Psoas muscle (tissue), 7 donors: ENCODE measurements at regions not wholly inside any gene's neighbourhood (a gene's known extent, or its start where the extent isn't known, plus 50 kb on each side); places are given as distances from the start of the nearest gene placed in this dataset.
A peak's percentile ranks its signal among the peaks of the same experiment; 100 is the strongest.
"Not testable (repeated sequence)": the region's sequence is repeated elsewhere in the genome, so short reads cannot be mapped to it uniquely, and the experiment has no call there.

Experiments
- ATAC-seq, 4 donors: fragments of 200-7000 bp; cut with Tn5 transposase; one replicate each; pipeline ENCODE4 v1.9.1; 2020; ENCODE audit warnings: moderate library complexity in 3 of 4, mild to moderate bottlenecking in 2 of 4
- DNase-seq, 2 donors: peaks; one replicate each; pipeline ENCODE4 v3.0.0-alpha.2; 2020
- H3K27ac ChIP-seq: fragments of 200-600 bp; one replicate; pipeline ENCODE4 v1.8.0; 2022
- H3K27me3 ChIP-seq, 3 donors: fragments of 200-600 bp in 1 of 3; one replicate each; pipeline versions ENCODE4 v1.6.1 to v1.8.0; 2013 to 2022; ENCODE audit warnings: low read length in 2 of 3, mild to moderate bottlenecking in 2 of 3, moderate library complexity in 1 of 3; ENCODE audit not compliant: insufficient read depth in 3 of 3
- H3K36me3 ChIP-seq, 2 donors: fragments of 200-600 bp in 1 of 2; one replicate each; pipeline versions ENCODE4 v1.6.1 to v1.8.0; 2013 to 2022; ENCODE audit warnings: low read depth in 1 of 2, mild to moderate bottlenecking in 1 of 2, moderate library complexity in 1 of 2; ENCODE audit not compliant: insufficient read depth in 1 of 2
- H3K4me1 ChIP-seq: fragments of 200-600 bp; one replicate; pipeline ENCODE4 v1.8.0; 2022
- H3K4me3 ChIP-seq: fragments of 200-600 bp; one replicate; pipeline ENCODE4 v1.8.0; 2022; ENCODE audit warnings: mild to moderate bottlenecking
- H3K9me3 ChIP-seq: fragments of 200-600 bp; one replicate; pipeline ENCODE4 v1.8.0; 2022
- CTCF ChIP-seq: fragments of 200-600 bp; IDR thresholded peaks from one replicate; pipeline ENCODE4 v1.8.0; 2022; ENCODE audit warnings: antibody characterized with exemption
- WGBS, 3 donors: extraction: QIAGEN DNeasy Blood & Tissue Kit; methylation state at CpG; one replicate each; pipeline versions ENCODE4 v1.1.6 to v1.1.7; 2013; 5-methylcytosine and 5-hydroxymethylcytosine counted together
- intact Hi-C, 2 donors: fragments of 100-400 bp; cut with DNase I; formaldehyde crosslinking; loops; one replicate each; pipeline versions ENCODE4 v1.11.0 to v1.14.2; 2022
- donor health status: healthy with polysubstance abuse.
- donor health status: DM: no; HTN: no; CAD: no; lungs with moderate emphysema.
- donor health status: Bipolar disorder and iron deficiency.
- donor health status: healthy.
- donor health status: DM: yes; HTN: yes; CAD: no.
- donor health status: DM: no; HTN: no; CAD: no.
- donor health status: DM: yes; HTN: yes; CAD: no.

GRCh38 chr9:11190719-11191118, 577.9 kb upstream of the PTPRD start:
- intact Hi-C loops = no loop called here
- H3K9me3 ChIP-seq = no peaks in the 10 kb centered on the region
- no peak overlapping the region for H3K27ac ChIP-seq
- no peak for ATAC-seq
- 49 to 59% (median 59%) methylated on average over 1 of the region's 1 CpG for WGBS, 3 donors
- H3K4me3 ChIP-seq = no peak overlapping the region
- TF ChIP-seq CTCF = no peak
- no peaks in the 10 kb centered on the region for H3K36me3 ChIP-seq
- no peak for DNase-seq
- no peaks in the 10 kb centered on the region for H3K27me3 ChIP-seq
- H3K4me1 ChIP-seq = no peaks in the 10 kb centered on the region

GRCh38 chr9:11192993-11193392, 580.2 kb upstream of the PTPRD start:
- WGBS, 3 donors = 26 to 45% (median 39%) methylated on average over 1 of the region's 1 CpG
- H3K36me3 ChIP-seq = no peaks in the 10 kb centered on the region
- ATAC-seq = no peak

GRCh38 chr9:11194246-11194645, 581.4 kb upstream of the PTPRD start:
- TF ChIP-seq CTCF = no peak
- intact Hi-C loops = no loop called here
- no peaks in the 10 kb centered on the region for H3K4me1 ChIP-seq
- no peaks in the 10 kb centered on the region for H3K9me3 ChIP-seq
- WGBS, 3 donors = 76 to 85% (median 78%) methylated on average over 1 of the region's 1 CpG
- no peak for ATAC-seq
- no peaks in the 10 kb centered on the region for H3K27me3 ChIP-seq
- DNase-seq = no peak
- no peak overlapping the region for H3K27ac ChIP-seq
- H3K36me3 ChIP-seq = no peaks in the 10 kb centered on the region
- H3K4me3 ChIP-seq = no peak overlapping the region

More at GRCh38 chr9:11192993-11193392, 580.2 kb upstream of the PTPRD start:
- no peaks in the 10 kb centered on the region for H3K9me3 ChIP-seq
- no peaks in the 10 kb centered on the region for H3K4me1 ChIP-seq
- TF ChIP-seq CTCF = no peak
- no peak overlapping the region for H3K4me3 ChIP-seq
- DNase-seq = no peak
- no peak overlapping the region for H3K27ac ChIP-seq
- H3K27me3 ChIP-seq = no peaks in the 10 kb centered on the region
- intact Hi-C loops = no loop called here

- H3K4me3 ChIP-seq, H3K27ac ChIP-seq, H3K4me1 ChIP-seq, H3K9me3 ChIP-seq, H3K27me3 ChIP-seq, ATAC-seq, intact Hi-C loops, H3K36me3 ChIP-seq: not testable (repeated sequence)
- DNase-seq = peak in 1 of 2 donors; percentile 55
- 89 to 93% (median 93%) methylated on average over 17 to 21 of the region's 22 CpGs for WGBS, 3 donors
These were observed 584.1 kb upstream of the PTPRD start for GRCh38 chr9:11196840-11197365.

GRCh38 chr9:11199335-11199734, 586.5 kb upstream of the PTPRD start:
- Histone ChIP-seq H3K9me3 (no peaks in the 10 kb centered on the region), H3K36me3 (no peaks in the 10 kb centered on the region), H3K4me1 (no peaks in the 10 kb centered on the region), H3K4me3 (no peak overlapping the region), H3K27me3 (no peaks in the 10 kb centered on the region), H3K27ac (no peak overlapping the region)
- DNase-seq (no peak), ATAC-seq (no peak)
- 45 to 52% (median 50%) methylated on average over 2 of the region's 2 CpGs for WGBS, 3 donors
- no peak for TF ChIP-seq CTCF
- intact Hi-C loops = no loop called here
